ENCODE measurements at regions not wholly inside any gene's neighbourhood (a gene's known extent, or its start where the extent isn't known, plus 50 kb on each side); places are given as distances from the start of the nearest gene placed in this dataset.
A peak's percentile ranks its signal among the peaks of the same experiment; 100 is the strongest.

DNA sequence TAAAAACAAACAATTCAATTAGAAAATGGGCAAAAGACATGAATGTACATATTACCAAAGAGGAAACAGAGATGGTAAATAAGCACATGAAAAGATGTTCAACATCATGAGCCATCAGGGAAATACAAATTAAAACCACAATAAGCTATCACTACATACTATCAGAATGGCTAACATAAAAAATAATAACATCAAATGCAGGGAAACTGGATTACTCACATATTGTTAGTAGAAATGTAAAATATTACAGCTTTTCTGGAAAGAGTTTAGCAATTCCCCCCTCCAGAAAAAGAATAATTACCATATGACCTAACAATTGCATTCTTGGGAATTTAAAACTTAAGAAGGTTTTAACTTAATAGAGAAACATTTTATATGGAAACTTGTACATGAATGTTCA lies 232.9 kb upstream of the MTPN start:
- TF ChIP-seq CTCF (IDR thresholded peaks at IDR 0.05; ENCODE audit: insufficient read depth, low read depth, low read length), result no peak
- H3K4me3 ChIP-seq (ENCODE audit: low read depth, low read length), result no peak overlapping the region
- peak; percentile 4 for DNase-seq (ENCODE audit: low read depth)

GRCh38 chr7:136205956-136206355 lies 228.8 kb upstream of the MTPN start:
- TF ChIP-seq CTCF (IDR thresholded peaks at IDR 0.05; ENCODE audit: insufficient read depth, low read depth, low read length), result no peak
- DNase-seq (ENCODE audit: low read depth), result no peak
- H3K4me3 ChIP-seq (ENCODE audit: low read depth, low read length), result no peak overlapping the region

DNA sequence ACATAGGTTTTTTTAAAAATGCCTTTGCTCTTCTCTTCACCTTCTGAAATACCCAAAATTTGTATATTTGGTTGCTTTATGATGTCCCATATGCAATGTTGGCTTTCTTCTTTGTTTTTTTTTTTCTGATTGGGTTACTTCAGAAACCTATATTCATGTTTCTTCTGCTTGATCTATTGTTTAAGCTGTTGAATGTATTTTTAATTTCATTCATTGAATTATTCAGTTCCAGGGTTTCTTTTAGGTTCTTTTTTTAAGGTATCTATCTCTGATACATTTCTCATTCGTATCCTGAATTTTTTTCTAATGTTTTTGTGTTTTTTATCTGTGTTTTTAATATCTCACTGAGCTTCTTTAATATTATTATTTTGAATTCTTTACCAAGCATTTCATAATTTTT lies 221.0 kb upstream of the MTPN start:
- TF ChIP-seq CTCF (IDR thresholded peaks at IDR 0.05; ENCODE audit: insufficient read depth, low read depth, low read length), result no peak
- H3K4me3 ChIP-seq (ENCODE audit: low read depth, low read length), result no peak overlapping the region
- no peak for DNase-seq (ENCODE audit: low read depth)

DNA sequence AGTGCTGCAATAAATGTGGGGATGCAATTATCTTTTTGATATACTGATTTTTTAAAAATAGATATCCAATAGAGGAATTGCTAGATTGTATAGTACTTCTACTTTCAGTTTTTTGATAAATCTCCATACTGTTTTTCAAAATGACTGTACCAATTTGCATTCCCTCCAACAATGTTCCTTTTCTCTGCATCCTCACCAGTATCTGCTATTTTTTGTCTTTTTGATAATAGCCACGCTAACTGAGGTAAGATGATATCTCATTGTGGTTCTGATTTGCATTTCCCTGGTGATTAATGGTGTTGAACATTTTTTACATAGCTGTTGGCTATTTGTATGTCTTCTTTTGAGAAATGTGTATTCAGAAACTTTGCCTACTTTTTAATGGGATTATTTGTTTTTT lies 217.7 kb upstream of the MTPN start:
- no peak overlapping the region for H3K4me3 ChIP-seq (ENCODE audit: low read depth, low read length)
- no peak for TF ChIP-seq CTCF (IDR thresholded peaks at IDR 0.05; ENCODE audit: insufficient read depth, low read depth, low read length)
- DNase-seq (ENCODE audit: low read depth), result no peak

DNA sequence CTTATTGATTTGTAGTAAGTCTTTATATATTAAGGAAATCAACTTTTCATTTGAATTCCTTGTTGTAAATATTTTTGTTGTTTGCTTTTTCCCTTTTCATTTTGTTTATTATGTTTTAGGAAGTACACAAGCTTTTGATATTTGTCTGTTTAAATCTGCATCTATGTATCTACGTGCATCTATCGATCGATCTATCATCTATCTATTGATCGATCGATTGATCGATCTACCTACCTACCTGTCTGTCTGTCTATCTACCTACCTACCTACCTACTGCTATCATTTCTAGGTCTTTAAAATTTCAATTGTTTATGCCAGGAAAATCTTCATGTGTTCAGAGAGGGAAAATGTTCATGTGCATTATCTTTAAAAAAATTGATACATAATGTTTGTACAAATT lies 216.8 kb upstream of the MTPN start:
- DNase-seq (ENCODE audit: low read depth), result no peak
- TF ChIP-seq CTCF (IDR thresholded peaks at IDR 0.05; ENCODE audit: insufficient read depth, low read depth, low read length), result no peak
- H3K4me3 ChIP-seq (ENCODE audit: low read depth, low read length), result no peak overlapping the region

GRCh38 chr7:136189506-136189998 lies 212.4 kb upstream of the MTPN start:
- H3K4me3 ChIP-seq (ENCODE audit: low read depth, low read length), result no peak overlapping the region
- DNase-seq (ENCODE audit: low read depth), result no peak
- no peak for TF ChIP-seq CTCF (IDR thresholded peaks at IDR 0.05; ENCODE audit: insufficient read depth, low read depth, low read length)

GRCh38 chr7:136186281-136186680 lies 209.1 kb upstream of the MTPN start:
- no peak for DNase-seq (ENCODE audit: low read depth)
- no peak for TF ChIP-seq CTCF (IDR thresholded peaks at IDR 0.05; ENCODE audit: insufficient read depth, low read depth, low read length)
- no peak overlapping the region for H3K4me3 ChIP-seq (ENCODE audit: low read depth, low read length)
